GM12878 (cell line): ENCODE measurements at regions not wholly inside any gene's neighbourhood (a gene's known extent, or its start where the extent isn't known, plus 50 kb on each side); places are given as distances from the start of the nearest gene placed in this dataset.
"Not testable (repeated sequence)": the region's sequence is repeated elsewhere in the genome, so short reads cannot be mapped to it uniquely, and the experiment has no call there.

Experiments used
- ATAC-seq: fragments of 200-7000 bp; cut with Tn5 transposase; 3 replicates; pipeline ENCODE4 v1.9.1; 2020; ENCODE audit warnings: mild to moderate bottlenecking, moderate library complexity
- BruUV-seq: library from RNA; stranded (reverse); fragments of 400-500 nt; replicated peaks from 2 replicates; lab custom pipeline; 2021; lab: Mats Ljungman, UMichigan
- CTCF ChIA-PET: fragments of 300-600 bp; sonication (Branson Sonifier 250); formaldehyde crosslinking; extraction: SDS; loops from one replicate; lab custom pipeline; 2021; ENCODE audit warnings: inconsistent platforms; lab: Yijun Ruan, JAX
- POLR2A ChIA-PET: fragments of 350-600 bp; formaldehyde crosslinking; extraction: SDS; loops from one replicate; lab custom pipeline; 2021; ENCODE audit warnings: inconsistent platforms; lab: Charles Lee
- RAD21 ChIA-PET: fragments of 300-600 bp; sonication (Branson Sonifier 250); formaldehyde crosslinking; loops from one replicate; lab custom pipeline; 2023; ENCODE audit warnings: antibody characterized with exemption; ENCODE audit not compliant: unreplicated experiment; lab: Charles Lee
- SMC1A ChIA-PET: fragments of 300-600 bp; sonication (Branson Sonifier 250); formaldehyde crosslinking; loops from one replicate; lab custom pipeline; 2023; ENCODE audit not compliant: unreplicated experiment, uncharacterized antibody; lab: Charles Lee
- DNase-seq: peaks from one replicate; pipeline ENCODE4 v3.0.0-alpha.2; 2011; ENCODE audit warnings: low read depth, low spot score
- FAIRE-seq: peaks from 3 replicates; lab custom pipeline; 2011; peaks lifted over from hg19 to GRCh38; lab: Jason Lieb, UNC
- H2AFZ ChIP-seq: 2 replicates; pipeline ENCODE4 v1.6.0; 2011; ENCODE audit warnings: low read depth, low read length, control low read depth; ENCODE audit not compliant: control insufficient read depth
- H3K27ac ChIP-seq: 2 replicates; pipeline ENCODE4 v1.5.1; 2011; ENCODE audit warnings: control low read depth; ENCODE audit not compliant: control insufficient read depth, insufficient read depth
- H3K27me3 ChIP-seq, 2 experiments: replicated peaks in 1 of 2; 2 replicates each; pipeline versions ENCODE4 v1.6.0 to v1.6.1; 2011; ENCODE audit warnings: low read length in 1 of 2; ENCODE audit not compliant: control insufficient read depth in 2 of 2, insufficient read depth in 2 of 2
- H3K36me3 ChIP-seq, 2 experiments: 2 replicates each; pipeline ENCODE4 v1.5.1; 2011; ENCODE audit warnings: low read length in 1 of 2; ENCODE audit not compliant: control insufficient read depth in 2 of 2, insufficient read depth in 2 of 2
- H3K4me1 ChIP-seq: 2 replicates; pipeline ENCODE4 v1.6.1; 2011; ENCODE audit warnings: mild to moderate bottlenecking, low read length, moderate library complexity, mixed read lengths; ENCODE audit not compliant: control insufficient read depth, insufficient read depth
- H3K4me2 ChIP-seq: 2 replicates; pipeline ENCODE4 v1.6.0; 2011; ENCODE audit warnings: control low read depth; ENCODE audit not compliant: control insufficient read depth, insufficient read depth
- H3K4me3 ChIP-seq: fragments of 200-600 bp; sonication (generic); 2 replicates; pipeline ENCODE4 v1.5.1; 2016
- H3K79me2 ChIP-seq: 2 replicates; pipeline ENCODE4 v1.6.0; 2011; ENCODE audit warnings: low read length; ENCODE audit not compliant: control insufficient read depth, insufficient read depth
- H3K9ac ChIP-seq: 2 replicates; pipeline ENCODE4 v1.8.0; 2011; ENCODE audit warnings: low read length, control low read depth, mixed read lengths; ENCODE audit not compliant: control insufficient read depth, insufficient read depth
- H3K9me3 ChIP-seq: replicated peaks from 3 replicates; pipeline ENCODE4 v1.5.1; 2011; ENCODE audit warnings: mild to moderate bottlenecking, low read length; ENCODE audit not compliant: control insufficient read depth, insufficient read depth
- H4K20me1 ChIP-seq: 2 replicates; pipeline ENCODE4 v1.6.0; 2011; ENCODE audit not compliant: control insufficient read depth, insufficient read depth
- WGBS: methylation state at CpG from one replicate; pipeline ENCODE4 v1.1.6; 2016; ENCODE audit warnings: low lambda C conversion rate; ENCODE audit not compliant: insufficient replicate concordance, insufficient coverage; ENCODE audit errors: missing lambda C conversion rate; 5-methylcytosine and 5-hydroxymethylcytosine counted together
- in situ Hi-C: fragments of 300-500 bp; cut with MboI; formaldehyde crosslinking; loops from 9 replicates; pipeline ENCODE4 v1.14.3; 2018; ENCODE audit warnings: mixed read lengths
- intact Hi-C: fragments of 100-400 bp; cut with micrococcal nuclease; formaldehyde crosslinking; loops from one replicate; pipeline ENCODE4 v1.14.2; 2022; ENCODE audit not compliant: unreplicated experiment

DNA sequence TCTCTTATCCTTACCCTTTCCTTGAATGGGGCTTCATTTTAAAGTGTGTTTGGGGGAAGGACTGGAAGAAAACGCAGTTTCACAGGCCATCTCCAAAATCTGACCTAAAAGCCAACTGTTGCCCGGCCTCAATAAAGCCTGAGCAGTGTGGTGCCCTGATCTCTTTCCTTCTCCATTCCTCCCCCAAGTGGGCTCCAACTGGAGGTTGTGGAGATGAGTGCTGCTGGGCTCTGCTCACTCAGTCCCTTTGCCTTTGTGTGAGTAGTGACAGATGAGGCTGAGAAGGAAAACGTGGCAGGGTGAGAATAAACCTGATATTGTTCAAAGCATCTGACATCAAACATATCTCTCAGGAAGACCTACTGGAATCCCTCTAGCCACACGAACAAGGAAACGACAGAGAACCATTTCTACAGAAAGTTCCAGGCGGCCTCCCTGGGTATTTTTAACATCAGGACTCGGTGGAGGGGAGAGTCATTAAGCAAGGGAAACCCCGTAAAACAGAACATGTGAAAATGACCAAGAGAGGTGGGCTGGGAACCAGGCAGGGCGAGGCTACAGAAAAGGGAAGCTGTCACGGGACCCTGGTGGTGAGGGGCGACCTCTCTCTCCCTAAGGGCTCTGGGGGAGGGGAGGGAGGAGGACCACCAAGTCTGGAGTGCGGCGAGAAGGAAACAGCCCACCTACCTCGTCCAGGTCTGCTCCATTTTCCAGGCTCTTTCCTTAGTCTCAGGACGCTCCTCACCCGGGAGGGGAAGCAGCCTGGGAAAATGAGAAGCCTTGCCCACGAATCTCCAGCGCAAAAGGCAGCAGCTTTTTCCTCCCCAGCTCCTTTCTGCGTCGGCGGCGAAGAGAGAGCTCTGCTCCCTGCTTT lies 59.1 kb upstream of the NBPF26 start:
- H3K27ac ChIP-seq, H3K79me2 ChIP-seq, H3K4me2 ChIP-seq, BruUV-seq, FAIRE-seq, H3K4me1 ChIP-seq, H3K9ac ChIP-seq, SMC1A ChIA-PET, in situ Hi-C loops, H3K4me3 ChIP-seq, intact Hi-C loops, H3K27me3 ChIP-seq, H4K20me1 ChIP-seq, H3K36me3 ChIP-seq, POLR2A ChIA-PET, H3K9me3 ChIP-seq, H2AFZ ChIP-seq, CTCF ChIA-PET, DNase-seq, RAD21 ChIA-PET: not testable (repeated sequence)
- peak; percentile 46 for ATAC-seq
- 19% methylated on average over 7 of the region's 22 CpGs for WGBS

DNA sequence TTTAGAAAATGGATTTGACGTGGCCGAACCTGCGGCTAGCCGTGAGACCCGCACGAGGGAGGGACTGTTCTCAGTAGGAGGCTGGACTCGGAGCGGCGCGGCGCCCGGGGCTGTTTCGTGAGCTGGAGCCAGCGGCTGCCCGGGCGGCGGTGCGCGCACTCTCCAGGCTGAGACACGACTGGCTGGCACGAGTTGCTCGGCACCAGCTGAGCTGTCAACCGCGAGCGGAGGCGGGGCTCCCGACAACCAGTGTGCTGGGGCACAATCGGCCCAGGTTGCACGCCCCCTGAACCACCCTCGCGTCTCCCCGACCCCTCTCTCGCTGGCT lies 58.5 kb upstream of the NBPF26 start:
- H3K27ac ChIP-seq, H3K4me1 ChIP-seq, SMC1A ChIA-PET, POLR2A ChIA-PET, H3K9me3 ChIP-seq, H4K20me1 ChIP-seq, CTCF ChIA-PET, in situ Hi-C loops, DNase-seq, H3K4me3 ChIP-seq, H3K36me3 ChIP-seq, H3K27me3 ChIP-seq, intact Hi-C loops, FAIRE-seq, H3K79me2 ChIP-seq, RAD21 ChIA-PET, H2AFZ ChIP-seq, H3K9ac ChIP-seq, H3K4me2 ChIP-seq, BruUV-seq: not testable (repeated sequence)
- peak; percentile 95 for ATAC-seq
- 0% methylated on average over 6 of the region's 33 CpGs for WGBS

DNA sequence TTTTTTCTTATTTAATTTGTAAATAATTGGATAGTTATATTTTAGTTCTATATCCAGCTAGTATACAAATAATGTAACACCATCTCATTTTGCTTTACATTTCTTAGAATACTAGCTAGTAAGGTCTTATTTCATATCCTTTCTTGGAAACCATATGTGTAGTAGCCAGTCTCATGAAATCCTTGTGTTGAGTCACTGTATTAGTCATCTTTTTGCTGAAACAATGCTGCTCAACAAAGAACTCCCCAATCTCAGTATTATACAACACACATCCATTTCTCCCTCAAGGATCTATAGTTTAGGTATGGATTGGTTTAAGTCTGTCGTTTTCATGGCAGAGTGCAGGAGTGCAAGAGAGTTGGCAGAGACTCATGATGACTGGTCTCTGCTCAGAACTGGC lies 55.6 kb upstream of the NBPF26 start:
- intact Hi-C loops, H3K27ac ChIP-seq, POLR2A ChIA-PET, CTCF ChIA-PET, SMC1A ChIA-PET, ATAC-seq, H3K9ac ChIP-seq, BruUV-seq, FAIRE-seq, H3K4me2 ChIP-seq, DNase-seq, H3K4me1 ChIP-seq, in situ Hi-C loops, H3K9me3 ChIP-seq, H4K20me1 ChIP-seq, H3K79me2 ChIP-seq, H3K4me3 ChIP-seq, H3K27me3 ChIP-seq, RAD21 ChIA-PET, H2AFZ ChIP-seq, H3K36me3 ChIP-seq: not testable (repeated sequence)
- no CpG with 5 or more reads among the region's 1 CpG for WGBS
